ENCODE measurements at regions not wholly inside any gene's neighbourhood (a gene's known extent, or its start where the extent isn't known, plus 50 kb on each side); places are given as distances from the start of the nearest gene placed in this dataset.

DNA sequence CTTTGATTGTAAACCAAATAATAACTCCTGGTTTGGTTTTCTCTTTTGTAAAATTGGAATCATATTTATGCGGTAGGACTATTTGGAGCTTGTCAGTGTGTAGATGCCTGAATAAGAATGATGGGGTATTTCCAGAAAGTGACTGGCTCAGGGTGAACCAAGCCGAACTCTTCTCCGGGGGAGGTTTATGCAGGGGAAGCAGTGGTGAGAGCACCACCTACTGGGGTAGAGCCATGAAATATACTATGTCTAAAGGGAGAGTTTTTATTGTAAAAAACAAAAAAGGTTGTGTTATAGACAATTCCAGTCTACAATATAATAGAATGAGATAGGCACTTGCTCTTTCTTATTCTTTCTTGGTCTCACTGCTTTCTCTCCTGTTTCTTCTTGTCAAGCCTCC lies 222.9 kb upstream of the SLC16A7 start:
- TF ChIP-seq EZH2 (IDR thresholded peaks at IDR 0.05; ENCODE audit: low read length, missing control alignments): no peak
- TF ChIP-seq, protein P1, sequence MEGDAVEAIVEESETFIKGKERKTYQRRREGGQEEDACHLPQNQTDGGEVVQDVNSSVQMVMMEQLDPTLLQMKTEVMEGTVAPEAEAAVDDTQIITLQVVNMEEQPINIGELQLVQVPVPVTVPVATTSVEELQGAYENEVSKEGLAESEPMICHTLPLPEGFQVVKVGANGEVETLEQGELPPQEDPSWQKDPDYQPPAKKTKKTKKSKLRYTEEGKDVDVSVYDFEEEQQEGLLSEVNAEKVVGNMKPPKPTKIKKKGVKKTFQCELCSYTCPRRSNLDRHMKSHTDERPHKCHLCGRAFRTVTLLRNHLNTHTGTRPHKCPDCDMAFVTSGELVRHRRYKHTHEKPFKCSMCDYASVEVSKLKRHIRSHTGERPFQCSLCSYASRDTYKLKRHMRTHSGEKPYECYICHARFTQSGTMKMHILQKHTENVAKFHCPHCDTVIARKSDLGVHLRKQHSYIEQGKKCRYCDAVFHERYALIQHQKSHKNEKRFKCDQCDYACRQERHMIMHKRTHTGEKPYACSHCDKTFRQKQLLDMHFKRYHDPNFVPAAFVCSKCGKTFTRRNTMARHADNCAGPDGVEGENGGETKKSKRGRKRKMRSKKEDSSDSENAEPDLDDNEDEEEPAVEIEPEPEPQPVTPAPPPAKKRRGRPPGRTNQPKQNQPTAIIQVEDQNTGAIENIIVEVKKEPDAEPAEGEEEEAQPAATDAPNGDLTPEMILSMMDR (conservative IDR thresholded peaks at IDR 0.05 in 1 of 2, IDR thresholded peaks at IDR 0.05 in 1 of 2; ENCODE audit: low read depth in 1 of 2, low read length in 2 of 2): peak; percentile 56 to 62
